Tibial nerve (tissue), 4 donors: ENCODE measurements at regions not wholly inside any gene's neighbourhood (a gene's known extent, or its start where the extent isn't known, plus 50 kb on each side); places are given as distances from the start of the nearest gene placed in this dataset.

Experiments used
- DNase-seq, 2 donors: peaks; one replicate each; pipeline ENCODE4 v3.0.0-alpha.2; 2019; ENCODE audit warnings: low spot score in 2 of 2
- H3K27ac ChIP-seq, 4 donors: fragments of 200-600 bp; sonication (generic) in 3 of 4; one replicate each; pipeline ENCODE4 v1.5.1; 2017 to 2019; ENCODE audit warnings: mild to moderate bottlenecking in 1 of 4
- H3K27me3 ChIP-seq, 2 donors: fragments of 200-600 bp; sonication (generic) in 1 of 2; one replicate each; pipeline versions ENCODE4 v1.5.1 to v1.6.0; 2017 to 2019
- H3K36me3 ChIP-seq, 3 donors: fragments of 200-600 bp; sonication (generic); one replicate each; pipeline ENCODE4 v1.5.1; 2018 to 2019
- H3K4me1 ChIP-seq, 4 donors: fragments of 200-600 bp; sonication (generic) in 3 of 4; one replicate each; pipeline ENCODE4 v1.5.1; 2017 to 2019
- H3K4me3 ChIP-seq, 4 donors: fragments of 200-600 bp; sonication (generic) in 3 of 4; one replicate each; pipeline ENCODE4 v1.5.1; 2017 to 2019; ENCODE audit warnings: mild to moderate bottlenecking in 1 of 4, moderate library complexity in 1 of 4
- H3K9me3 ChIP-seq, 4 donors: fragments of 200-600 bp; sonication (generic) in 3 of 4; one replicate each; pipeline ENCODE4 v1.5.1; 2017 to 2019
- CTCF ChIP-seq, 5 experiments: fragments of 200-600 bp in 3 of 5; fragments of 450-650 bp in 2 of 5; sonication (generic) in 3 of 5; IDR thresholded peaks; one replicate each; pipeline ENCODE4 v1.5.1; 2016 to 2019; ENCODE audit warnings: antibody characterized with exemption in 5 of 5, mild to moderate bottlenecking in 3 of 5, moderate library complexity in 2 of 5
- EP300 ChIP-seq, 2 donors: sonication (generic); formaldehyde crosslinking; IDR thresholded peaks; one replicate each; pipeline ENCODE4 v1.6.1; 2017; ENCODE audit warnings: antibody characterized with exemption in 2 of 2, mild to moderate bottlenecking in 1 of 2
- POLR2A ChIP-seq, 2 donors: fragments of 450-650 bp; IDR thresholded peaks; one replicate each; pipeline ENCODE4 v1.6.1; 2017; ENCODE audit warnings: antibody characterized with exemption in 2 of 2, mild to moderate bottlenecking in 2 of 2, moderate library complexity in 2 of 2
- WGBS, 2 donors: methylation state at CpG; one replicate each; pipeline ENCODE4 v1.1.5; 2018; 5-methylcytosine and 5-hydroxymethylcytosine counted together

- H3K36me3 ChIP-seq = no peaks in the 10 kb centered on the region
- TF ChIP-seq EP300 (IDR thresholded peaks at IDR 0.05) (no peak), POLR2A (IDR thresholded peaks at IDR 0.05) (no peak), CTCF (IDR thresholded peaks at IDR 0.05) (no peak)
- H3K27ac ChIP-seq = no peak overlapping the region
- no peaks in the 10 kb centered on the region for H3K27me3 ChIP-seq
- H3K4me3 ChIP-seq = no peak overlapping the region
- no peak for DNase-seq
- H3K9me3 ChIP-seq = no peaks in the 10 kb centered on the region
- no peaks in the 10 kb centered on the region for H3K4me1 ChIP-seq
Measured at GRCh38 chr7:10070899-10071298, 902.8 kb upstream of the PHF14 start.

DNA sequence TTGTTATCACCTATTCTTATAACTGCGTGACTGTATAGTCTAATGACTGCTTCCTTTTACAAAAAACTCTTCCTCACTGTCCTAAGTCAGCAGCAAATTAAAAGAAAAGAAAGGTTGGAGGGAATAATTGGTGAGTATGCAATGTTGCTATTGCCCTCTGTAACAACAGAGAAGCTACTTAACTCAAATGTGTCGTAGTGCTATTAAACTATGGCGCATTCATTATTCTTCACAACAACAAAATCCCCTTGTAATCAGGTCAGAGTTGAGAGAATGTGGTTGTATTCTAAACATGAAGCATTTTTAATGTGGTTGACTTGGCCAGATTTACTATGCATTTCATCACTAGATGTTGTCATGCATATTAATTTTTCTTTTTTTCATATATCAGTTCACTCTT is 897.8 kb upstream of the PHF14 start:
- Histone ChIP-seq H3K9me3 (no peaks in the 10 kb centered on the region), H3K36me3 (no peaks in the 10 kb centered on the region), H3K27me3 (no peaks in the 10 kb centered on the region), H3K4me1 (no peaks in the 10 kb centered on the region), H3K4me3 (no peak overlapping the region), H3K27ac (no peak overlapping the region)
- TF ChIP-seq EP300 (IDR thresholded peaks at IDR 0.05) (no peak), CTCF (IDR thresholded peaks at IDR 0.05) (no peak), POLR2A (IDR thresholded peaks at IDR 0.05) (no peak)
- DNase-seq = no peak
- 53 to 60% methylated on average over 3 of the region's 3 CpGs for WGBS, 2 donors

DNA sequence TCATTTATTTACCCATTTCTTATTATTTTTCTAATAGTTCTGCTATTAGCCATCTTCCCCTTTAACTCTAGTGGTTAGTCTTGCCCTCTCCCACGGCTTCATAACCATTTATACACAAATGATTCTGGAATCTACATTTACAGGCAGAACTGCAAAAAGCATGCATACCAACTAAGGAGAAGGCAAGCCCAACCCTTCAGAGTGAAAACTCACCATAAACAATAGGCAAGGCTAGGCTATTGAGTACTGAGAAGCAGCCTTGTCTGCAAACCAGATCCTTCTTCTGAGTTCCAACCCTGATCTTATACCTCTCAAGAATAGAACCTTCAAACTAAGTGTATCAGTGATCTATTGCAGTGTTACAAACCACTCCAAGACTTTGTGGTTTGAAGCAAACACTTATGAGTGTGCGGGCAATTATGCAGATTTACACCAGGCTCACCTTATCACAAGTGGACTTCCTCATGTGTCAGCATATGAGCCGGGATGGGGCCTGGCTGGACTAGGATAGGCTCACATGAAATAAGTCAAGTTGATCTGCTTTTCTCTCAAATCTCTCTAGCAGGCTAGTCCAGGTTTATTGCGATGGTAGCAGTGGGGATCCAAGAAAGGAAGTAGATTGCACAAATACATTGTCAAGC is 896.9 kb upstream of the PHF14 start:
- TF ChIP-seq POLR2A (IDR thresholded peaks at IDR 0.05) = no peak
- no peak for TF ChIP-seq CTCF (IDR thresholded peaks at IDR 0.05)
- TF ChIP-seq EP300 (IDR thresholded peaks at IDR 0.05) = no peak
- no peak overlapping the region for H3K27ac ChIP-seq
- no peaks in the 10 kb centered on the region for H3K4me1 ChIP-seq
- no peak for DNase-seq
- no peaks in the 10 kb centered on the region for H3K9me3 ChIP-seq
- H3K27me3 ChIP-seq = no peaks in the 10 kb centered on the region
- no peaks in the 10 kb centered on the region for H3K36me3 ChIP-seq
- WGBS, 2 donors = 76 to 79% methylated on average over 4 of the region's 4 CpGs
- H3K4me3 ChIP-seq = no peak overlapping the region

DNA sequence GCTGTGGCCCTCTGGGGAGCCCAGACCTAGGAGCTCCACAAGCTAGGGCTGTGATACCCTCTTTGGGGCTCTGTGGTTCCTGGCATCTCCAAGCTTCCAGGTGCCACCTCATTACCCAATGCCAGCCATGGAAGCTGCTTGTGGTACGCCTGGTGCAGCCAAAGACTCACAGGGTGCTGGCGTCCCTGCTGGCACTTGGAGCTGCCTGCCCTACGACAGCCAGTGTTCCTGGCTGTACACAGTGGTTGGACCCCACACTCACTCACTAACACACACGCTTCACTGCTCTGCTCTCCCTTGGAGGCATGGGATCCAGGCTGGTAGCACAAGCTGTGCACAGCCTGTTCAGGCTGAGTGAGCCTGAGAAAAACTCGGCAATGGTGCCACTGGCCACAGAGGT is 894.1 kb upstream of the PHF14 start:
- no peak for DNase-seq
- H3K36me3 ChIP-seq = no peaks in the 10 kb centered on the region
- TF ChIP-seq CTCF (IDR thresholded peaks at IDR 0.05) (no peak), POLR2A (IDR thresholded peaks at IDR 0.05) (no peak), EP300 (IDR thresholded peaks at IDR 0.05) (no peak)
- H3K4me1 ChIP-seq = no peaks in the 10 kb centered on the region
- WGBS, 2 donors = 95 to 98% methylated on average over 4 to 5 of the region's 5 CpGs
- H3K9me3 ChIP-seq = no peaks in the 10 kb centered on the region
- H3K4me3 ChIP-seq = no peak overlapping the region
- H3K27ac ChIP-seq = no peak overlapping the region
- H3K27me3 ChIP-seq = no peaks in the 10 kb centered on the region

GRCh38 chr7:10082896-10083295 is 890.8 kb upstream of the PHF14 start:
- Histone ChIP-seq H3K27me3 (no peaks in the 10 kb centered on the region), H3K4me1 (no peaks in the 10 kb centered on the region), H3K4me3 (no peak overlapping the region), H3K27ac (no peak overlapping the region), H3K36me3 (no peaks in the 10 kb centered on the region), H3K9me3 (no peaks in the 10 kb centered on the region)
- TF ChIP-seq EP300 (IDR thresholded peaks at IDR 0.05) (no peak), POLR2A (IDR thresholded peaks at IDR 0.05) (no peak), CTCF (IDR thresholded peaks at IDR 0.05) (no peak)
- WGBS, 2 donors = 52 to 61% methylated on average over 4 of the region's 4 CpGs
- DNase-seq = no peak
